ENCODE measurements at regions not wholly inside any gene's neighbourhood (a gene's known extent, or its start where the extent isn't known, plus 50 kb on each side); places are given as distances from the start of the nearest gene placed in this dataset.

DNA sequence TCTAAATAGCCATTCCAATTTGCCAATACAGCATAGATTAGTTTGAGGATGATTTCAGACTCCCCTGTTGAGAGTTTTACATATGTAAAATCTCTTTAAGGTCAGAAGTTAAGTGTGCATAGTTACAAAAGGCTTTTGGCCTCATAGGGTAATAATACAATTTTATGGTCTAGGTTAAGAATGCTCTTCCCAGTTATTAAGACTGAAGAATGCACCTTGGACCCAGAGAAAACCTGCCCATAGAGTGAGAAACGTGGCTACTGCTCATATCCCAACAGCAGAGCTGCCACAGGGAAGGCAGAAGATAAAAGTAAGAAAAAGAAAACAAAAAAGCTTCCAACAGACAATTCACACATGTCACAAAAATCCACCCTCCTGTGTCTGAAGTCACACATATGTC is 255.9 kb downstream of the LMO4 start:
- Histone ChIP-seq H3K27me3 (ENCODE audit: control insufficient read depth, insufficient read depth, low read length) (no peaks in the 10 kb centered on the region), H3K27ac (ENCODE audit: low read length) (no peak overlapping the region), H3K9me3 (ENCODE audit: control insufficient read depth, insufficient read depth, low read depth, low read length) (no peaks in the 10 kb centered on the region), H3K36me3 (ENCODE audit: control insufficient read depth, insufficient read depth, low read length) (no peaks in the 10 kb centered on the region), H3K4me1 (ENCODE audit: control insufficient read depth, insufficient read depth, low read length) (no peaks in the 10 kb centered on the region), H3K4me3 (ENCODE audit: low read depth in 2 of 2, low read length in 2 of 2) (no peak overlapping the region)
- ChIA-PET CTCF (no interaction called here), POLR2A (no interaction called here)
- BruUV-seq (replicated peaks): no TSS peak
- ATAC-seq (no peak), DNase-seq (ENCODE audit: low read depth, low spot score) (no peak)
- intact Hi-C loops (cut with micrococcal nuclease; ENCODE audit: unreplicated experiment): no loop called here
- in situ Hi-C loops (cut with HindIII; ENCODE audit: low pct_unique_long_range_greater_than_20kb, low sequenced_read_pairs): no loop called here
- no peak for TF ChIP-seq SIN3A (IDR thresholded peaks at IDR 0.05; ENCODE audit: borderline replicate concordance, insufficient read depth, low read depth, low read length)
- no peak for TF ChIP-seq POLR2AphosphoS5 (IDR thresholded peaks at IDR 0.05; ENCODE audit: low read depth, low read length)
- TF ChIP-seq CTCF (IDR thresholded peaks at IDR 0.05): no peak
- TF ChIP-seq, protein P1, sequence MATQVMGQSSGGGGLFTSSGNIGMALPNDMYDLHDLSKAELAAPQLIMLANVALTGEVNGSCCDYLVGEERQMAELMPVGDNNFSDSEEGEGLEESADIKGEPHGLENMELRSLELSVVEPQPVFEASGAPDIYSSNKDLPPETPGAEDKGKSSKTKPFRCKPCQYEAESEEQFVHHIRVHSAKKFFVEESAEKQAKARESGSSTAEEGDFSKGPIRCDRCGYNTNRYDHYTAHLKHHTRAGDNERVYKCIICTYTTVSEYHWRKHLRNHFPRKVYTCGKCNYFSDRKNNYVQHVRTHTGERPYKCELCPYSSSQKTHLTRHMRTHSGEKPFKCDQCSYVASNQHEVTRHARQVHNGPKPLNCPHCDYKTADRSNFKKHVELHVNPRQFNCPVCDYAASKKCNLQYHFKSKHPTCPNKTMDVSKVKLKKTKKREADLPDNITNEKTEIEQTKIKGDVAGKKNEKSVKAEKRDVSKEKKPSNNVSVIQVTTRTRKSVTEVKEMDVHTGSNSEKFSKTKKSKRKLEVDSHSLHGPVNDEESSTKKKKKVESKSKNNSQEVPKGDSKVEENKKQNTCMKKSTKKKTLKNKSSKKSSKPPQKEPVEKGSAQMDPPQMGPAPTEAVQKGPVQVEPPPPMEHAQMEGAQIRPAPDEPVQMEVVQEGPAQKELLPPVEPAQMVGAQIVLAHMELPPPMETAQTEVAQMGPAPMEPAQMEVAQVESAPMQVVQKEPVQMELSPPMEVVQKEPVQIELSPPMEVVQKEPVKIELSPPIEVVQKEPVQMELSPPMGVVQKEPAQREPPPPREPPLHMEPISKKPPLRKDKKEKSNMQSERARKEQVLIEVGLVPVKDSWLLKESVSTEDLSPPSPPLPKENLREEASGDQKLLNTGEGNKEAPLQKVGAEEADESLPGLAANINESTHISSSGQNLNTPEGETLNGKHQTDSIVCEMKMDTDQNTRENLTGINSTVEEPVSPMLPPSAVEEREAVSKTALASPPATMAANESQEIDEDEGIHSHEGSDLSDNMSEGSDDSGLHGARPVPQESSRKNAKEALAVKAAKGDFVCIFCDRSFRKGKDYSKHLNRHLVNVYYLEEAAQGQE (IDR thresholded peaks at IDR 0.05; ENCODE audit: insufficient read depth in 1 of 2, low read depth in 2 of 2, low read length in 1 of 2): no peak
- no peak for TF ChIP-seq TCF7L2 (IDR thresholded peaks at IDR 0.05; ENCODE audit: low read depth, low read length)

- no peaks in the 10 kb centered on the region for H3K27me3 ChIP-seq (ENCODE audit: control insufficient read depth, insufficient read depth, low read length)
- no peak overlapping the region for H3K4me3 ChIP-seq (ENCODE audit: low read depth in 2 of 2, low read length in 2 of 2)
- intact Hi-C loops (cut with micrococcal nuclease; ENCODE audit: unreplicated experiment) (no loop called here), in situ Hi-C loops (cut with HindIII; ENCODE audit: low pct_unique_long_range_greater_than_20kb, low sequenced_read_pairs) (no loop called here)
- ATAC-seq (no peak), DNase-seq (ENCODE audit: low read depth, low spot score) (no peak)
- ChIA-PET POLR2A (no interaction called here), CTCF (no interaction called here)
- no peaks in the 10 kb centered on the region for H3K36me3 ChIP-seq (ENCODE audit: control insufficient read depth, insufficient read depth, low read length)
- H3K27ac ChIP-seq (ENCODE audit: low read length): no peak overlapping the region
- no TSS peak for BruUV-seq (replicated peaks)
- no peak for TF ChIP-seq SIN3A (IDR thresholded peaks at IDR 0.05; ENCODE audit: borderline replicate concordance, insufficient read depth, low read depth, low read length)
- no peak for TF ChIP-seq CTCF (IDR thresholded peaks at IDR 0.05)
- TF ChIP-seq, protein P1 (IDR thresholded peaks at IDR 0.05; ENCODE audit: insufficient read depth in 1 of 2, low read depth in 2 of 2, low read length in 1 of 2): no peak
- no peak for TF ChIP-seq TCF7L2 (IDR thresholded peaks at IDR 0.05; ENCODE audit: low read depth, low read length)
- TF ChIP-seq POLR2AphosphoS5 (IDR thresholded peaks at IDR 0.05; ENCODE audit: low read depth, low read length): no peak
- H3K9me3 ChIP-seq (ENCODE audit: control insufficient read depth, insufficient read depth, low read depth, low read length): no peaks in the 10 kb centered on the region
- no peaks in the 10 kb centered on the region for H3K4me1 ChIP-seq (ENCODE audit: control insufficient read depth, insufficient read depth, low read length)
Observed at GRCh38 chr1:87586501-87586900, 257.8 kb downstream of the LMO4 start.

Measured in Panc1 (cell line).